ENCODE measurements at regions not wholly inside any gene's neighbourhood (a gene's known extent, or its start where the extent isn't known, plus 50 kb on each side); places are given as distances from the start of the nearest gene placed in this dataset.

DNA sequence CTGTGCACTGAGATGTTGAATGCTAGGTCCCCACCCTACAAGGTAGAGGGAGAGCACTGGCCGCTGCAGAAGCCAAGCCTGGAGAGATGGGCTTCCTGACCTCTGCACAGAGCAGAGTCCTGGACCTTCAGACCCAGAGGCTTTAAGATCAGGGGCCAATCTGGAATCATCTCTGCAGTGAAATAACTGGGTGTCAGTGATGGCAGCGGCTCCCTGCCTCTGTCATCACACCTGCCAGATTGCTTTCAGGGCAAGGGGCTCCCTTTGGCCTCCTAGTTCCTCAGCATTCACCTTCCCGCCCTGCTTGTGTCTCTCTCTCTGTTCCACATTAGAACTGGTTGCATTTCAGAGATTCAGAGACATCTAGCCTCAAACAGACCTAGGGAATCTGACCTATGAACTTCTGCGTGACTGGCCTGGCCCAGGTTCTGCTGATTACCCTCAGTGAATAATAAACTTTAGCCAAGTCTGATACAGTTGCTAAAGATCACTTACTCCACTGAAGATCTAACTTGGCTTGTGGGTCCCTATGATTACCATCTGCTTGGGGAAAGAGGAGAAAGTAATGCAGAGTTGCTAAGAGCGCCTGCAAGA lies 87.8 kb downstream of the ATP1A1 start:
- no peak overlapping the region for H4K8ac ChIP-seq (ENCODE audit: extremely low read depth, insufficient read depth, low read length)
- ChIA-PET CTCF (ENCODE audit: partially characterized antibody) (interaction anchor here (2.6 kb wide), 1 partner anchor 24 kb away, joined by 11 read pairs; no protein-coding TSS in a partner anchor), POLR2A (ENCODE audit: partially characterized antibody) (no interaction called here)
- H2BK120ac ChIP-seq (replicated peaks; ENCODE audit: low read depth, low read length), result no peak overlapping the region
- no peak overlapping the region for H2AFZ ChIP-seq (ENCODE audit: low read length)
- no peak overlapping the region for H3K9ac ChIP-seq (replicated peaks in 1 of 4; ENCODE audit: extremely low read depth in 1 of 4, low read depth in 3 of 4, low read length in 3 of 4)
- no peak overlapping the region for H3K27ac ChIP-seq (ENCODE audit: low read depth, low read length)
- no peak overlapping the region for H3K4me2 ChIP-seq (ENCODE audit: insufficient read depth in 1 of 2, low read depth in 2 of 2, low read length in 2 of 2)
- H3K4me3 ChIP-seq (ENCODE audit: extremely low read depth in 1 of 4, insufficient read depth in 2 of 4, low read depth in 3 of 4, low read length in 4 of 4), result no peak overlapping the region
- DNase-seq (ENCODE audit: low read depth in 1 of 2, low spot score in 2 of 2) (no peak), FAIRE-seq (no peak)
- no peaks in the 10 kb centered on the region for H3K36me3 ChIP-seq (ENCODE audit: control insufficient read depth in 2 of 4, insufficient read depth in 4 of 4, low read length in 3 of 4)
- H2BK12ac ChIP-seq (ENCODE audit: low read depth, low read length), result no peak overlapping the region
- H4K20me1 ChIP-seq (replicated peaks in 1 of 2; ENCODE audit: control insufficient read depth in 1 of 2, insufficient read depth in 2 of 2, low read length in 2 of 2), result no peaks in the 10 kb centered on the region
- H3K23ac ChIP-seq (ENCODE audit: insufficient read length), result no peak overlapping the region
- H3K27me3 ChIP-seq (replicated peaks in 1 of 4; ENCODE audit: control insufficient read depth in 3 of 4, extremely low read depth in 1 of 4, insufficient read depth in 3 of 4, low read length in 3 of 4), result no peaks in the 10 kb centered on the region
- H3K56ac ChIP-seq (replicated peaks; ENCODE audit: insufficient read length, low read depth, low read length), result no peak overlapping the region
- H4K5ac ChIP-seq (ENCODE audit: insufficient read length, low read depth, low read length), result no peak overlapping the region
- no peak overlapping the region for H4K91ac ChIP-seq (replicated peaks; ENCODE audit: insufficient read length, low read length)
- H3K14ac ChIP-seq (ENCODE audit: insufficient read length), result no peak overlapping the region
- no peaks in the 10 kb centered on the region for H3K79me1 ChIP-seq (ENCODE audit: low read depth, low read length)
- H2BK15ac ChIP-seq (ENCODE audit: low read length), result no peak overlapping the region
- no peak overlapping the region for H2AK5ac ChIP-seq (ENCODE audit: low read depth, low read length)
- no peak overlapping the region for H2BK5ac ChIP-seq (ENCODE audit: low read depth, low read length)
- no peaks in the 10 kb centered on the region for H3K79me2 ChIP-seq (ENCODE audit: control insufficient read depth in 1 of 2, insufficient read depth in 2 of 2, low read length in 2 of 2)
- no peaks in the 10 kb centered on the region for H3K9me3 ChIP-seq (ENCODE audit: insufficient read depth in 2 of 2, low read depth in 1 of 2, low read length in 1 of 2)
- H3K23me2 ChIP-seq (ENCODE audit: low read depth, low read length), result no peaks in the 10 kb centered on the region
- H2BK20ac ChIP-seq (ENCODE audit: low read length), result no peak overlapping the region
- no peaks in the 10 kb centered on the region; a peak in 2 of 7 replicates for H3K4me1 ChIP-seq (replicated peaks in 1 of 4; ENCODE audit: control insufficient read depth in 3 of 4, insufficient read depth in 4 of 4, low read length in 3 of 4)
- H3K18ac ChIP-seq (ENCODE audit: extremely low read depth, low read length), result no peak overlapping the region
- H3K4ac ChIP-seq (replicated peaks; ENCODE audit: insufficient read length, low read depth, low read length), result no peak overlapping the region
- 73% methylated on average over 5 of the region's 5 CpGs; no CpG with 5 or more reads in 1 of the 2 experiments for whole genome bisulfite sequencing, 2 experiments (ENCODE audit: extremely low coverage in 1 of 2, insufficient coverage in 1 of 2, insufficient read length in 1 of 2, insufficient replicate concordance in 2 of 2, low coverage in 1 of 2, low lambda C conversion rate in 2 of 2, missing lambda C conversion rate in 1 of 2)
- TF ChIP-seq EGR1 (IDR thresholded peaks at IDR 0.05; ENCODE audit: borderline replicate concordance, low read depth, low read length), result no peak
- no peak for TF ChIP-seq HDAC6 (IDR thresholded peaks at IDR 0.05; ENCODE audit: low read depth, low read length)
- no peak for TF ChIP-seq SIN3A (conservative IDR thresholded peaks at IDR 0.05 in 1 of 2, IDR thresholded peaks at IDR 0.05 in 1 of 2; ENCODE audit: low read depth in 1 of 2, low read length in 2 of 2)
- no peak for TF ChIP-seq CHD1 (IDR thresholded peaks at IDR 0.05; ENCODE audit: low read depth, low read length)
- no peak for TF ChIP-seq GABPA (IDR thresholded peaks at IDR 0.05; ENCODE audit: borderline replicate concordance, insufficient read depth, low read length)
